Prostate gland (tissue), 2 donors: ENCODE measurements at regions not wholly inside any gene's neighbourhood (a gene's known extent, or its start where the extent isn't known, plus 50 kb on each side); places are given as distances from the start of the nearest gene placed in this dataset.
"Not testable (repeated sequence)": the region's sequence is repeated elsewhere in the genome, so short reads cannot be mapped to it uniquely, and the experiment has no call there.

ENCODE experiments used
- DNase-seq: peaks from one replicate; pipeline ENCODE4 v3.0.0-alpha.2; 2019; ENCODE audit warnings: low spot score
- H3K27ac ChIP-seq, 2 donors: fragments of 200-600 bp; sonication (generic); 2 replicates each; pipeline ENCODE4 v1.5.1; 2017 to 2019
- H3K27me3 ChIP-seq: fragments of 200-600 bp; sonication (generic); replicated peaks from 2 replicates; pipeline ENCODE4 v1.5.1; 2019; ENCODE audit not compliant: insufficient read depth
- H3K36me3 ChIP-seq, 2 donors: fragments of 200-600 bp; sonication (generic); 1 replicate in 1 of 2; 2 replicates in 1 of 2; pipeline versions ENCODE4 v1.5.1 to v1.8.1; 2017 to 2019
- H3K4me1 ChIP-seq: fragments of 200-600 bp; sonication (generic); replicated peaks from 2 replicates; pipeline ENCODE4 v1.5.1; 2019
- H3K4me3 ChIP-seq, 2 donors: fragments of 200-600 bp; sonication (generic); 2 replicates each; pipeline ENCODE4 v1.5.1; 2017 to 2019
- H3K9me3 ChIP-seq: fragments of 200-600 bp; sonication (generic); 2 replicates; pipeline ENCODE4 v1.5.1; 2017
- CTCF ChIP-seq, 4 experiments: fragments of 200-600 bp in 2 of 4; fragments of 450-650 bp in 2 of 4; sonication (generic) in 2 of 4; IDR thresholded peaks; 1 replicate in 3 of 4; 2 replicates in 1 of 4; pipeline ENCODE4 v1.5.1; 2016 to 2019; ENCODE audit warnings: antibody characterized with exemption in 4 of 4, mild to moderate bottlenecking in 2 of 4, moderate library complexity in 2 of 4
- POLR2A ChIP-seq: fragments of 450-650 bp; IDR thresholded peaks from one replicate; pipeline ENCODE4 v1.6.1; 2016; ENCODE audit warnings: antibody characterized with exemption, mild to moderate bottlenecking
- POLR2AphosphoS5 ChIP-seq: sonication (generic); formaldehyde crosslinking; IDR thresholded peaks from one replicate; pipeline ENCODE4 v1.6.1; 2017; ENCODE audit warnings: antibody characterized with exemption
- WGBS: methylation state at CpG from one replicate; pipeline ENCODE4 v1.1.5; 2018; 5-methylcytosine and 5-hydroxymethylcytosine counted together
- intact Hi-C: fragments of 100-400 bp; cut with DNase I; formaldehyde crosslinking; loops from one replicate; pipeline ENCODE4 v1.14.2; 2022

GRCh38 chr6:113248532-113248931, 608.6 kb upstream of the MARCKS start:
- no peaks in the 10 kb centered on the region for H3K4me1 ChIP-seq
- intact Hi-C loops, result no loop called here
- no peaks in the 10 kb centered on the region for H3K9me3 ChIP-seq
- DNase-seq, result no peak
- no peak overlapping the region for H3K4me3 ChIP-seq
- 100% methylated on average over 2 of the region's 2 CpGs for WGBS
- no peaks in the 10 kb centered on the region for H3K27me3 ChIP-seq
- no peaks in the 10 kb centered on the region for H3K36me3 ChIP-seq
- H3K27ac ChIP-seq, result no peak overlapping the region
- TF ChIP-seq POLR2A, result no peak
- no peak for TF ChIP-seq CTCF (IDR thresholded peaks at IDR 0.05)
- TF ChIP-seq POLR2AphosphoS5, result no peak

- H3K9me3 ChIP-seq, H3K27me3 ChIP-seq, DNase-seq, intact Hi-C loops, H3K4me1 ChIP-seq, H3K36me3 ChIP-seq, H3K4me3 ChIP-seq, H3K27ac ChIP-seq: not testable (repeated sequence)
These were observed 603.0 kb upstream of the MARCKS start for GRCh38 chr6:113254194-113254593.

GRCh38 chr6:113258771-113259170, 598.4 kb upstream of the MARCKS start:
- Histone ChIP-seq H3K9me3 (no peaks in the 10 kb centered on the region), H3K4me3 (no peak overlapping the region), H3K36me3 (no peaks in the 10 kb centered on the region), H3K4me1 (no peaks in the 10 kb centered on the region), H3K27ac (no peak overlapping the region), H3K27me3 (no peaks in the 10 kb centered on the region)
- intact Hi-C loops, result no loop called here
- WGBS, result 26% methylated on average over 1 of the region's 1 CpG
- DNase-seq, result no peak
- no peak for TF ChIP-seq POLR2A
- TF ChIP-seq CTCF (IDR thresholded peaks at IDR 0.05), result no peak

GRCh38 chr6:113271437-113271836, 585.7 kb upstream of the MARCKS start:
- Histone ChIP-seq H3K4me3 (no peak overlapping the region), H3K9me3 (no peaks in the 10 kb centered on the region), H3K27me3 (no peaks in the 10 kb centered on the region), H3K27ac (no peak overlapping the region), H3K4me1 (no peaks in the 10 kb centered on the region), H3K36me3 (no peaks in the 10 kb centered on the region)
- intact Hi-C loops, result no loop called here
- DNase-seq, result no peak
- TF ChIP-seq POLR2A, result no peak
- no peak for TF ChIP-seq CTCF (IDR thresholded peaks at IDR 0.05)
- TF ChIP-seq POLR2AphosphoS5, result no peak

GRCh38 chr6:113276601-113277000, 580.5 kb upstream of the MARCKS start:
- Histone ChIP-seq H3K27ac (no peak overlapping the region), H3K36me3 (no peaks in the 10 kb centered on the region), H3K9me3 (no peaks in the 10 kb centered on the region), H3K4me1 (no peaks in the 10 kb centered on the region), H3K27me3 (no peaks in the 10 kb centered on the region), H3K4me3 (no peak overlapping the region)
- TF ChIP-seq CTCF (IDR thresholded peaks at IDR 0.05) (no peak), POLR2AphosphoS5 (no peak), POLR2A (no peak)
- 72% methylated on average over 2 of the region's 2 CpGs for WGBS
- DNase-seq, result no peak
- intact Hi-C loops, result no loop called here

GRCh38 chr6:113277111-113277510, 580.0 kb upstream of the MARCKS start:
- H3K36me3 ChIP-seq, result no peaks in the 10 kb centered on the region
- no peak for DNase-seq
- H3K4me3 ChIP-seq, result no peak overlapping the region
- WGBS, result 89% methylated on average over 1 of the region's 1 CpG
- H3K9me3 ChIP-seq, result no peaks in the 10 kb centered on the region
- H3K4me1 ChIP-seq, result no peaks in the 10 kb centered on the region
- H3K27ac ChIP-seq, result no peak overlapping the region
- TF ChIP-seq CTCF (IDR thresholded peaks at IDR 0.05) (no peak), POLR2AphosphoS5 (no peak), POLR2A (no peak)
- intact Hi-C loops, result no loop called here
- no peaks in the 10 kb centered on the region for H3K27me3 ChIP-seq
